Activated CD8-positive, alpha-beta memory T cell treated with anti-CD3 and anti-CD28 coated beads, Interleukin-2, amount 50 U/mL, for 24 hours (primary cell): ENCODE measurements at regions not wholly inside any gene's neighbourhood (a gene's known extent, or its start where the extent isn't known, plus 50 kb on each side); places are given as distances from the start of the nearest gene placed in this dataset.

Source experiments
- DNase-seq: peaks from one replicate; pipeline ENCODE4 v3.0.0-alpha.2; 2020; ENCODE audit errors: extremely low read depth

DNA sequence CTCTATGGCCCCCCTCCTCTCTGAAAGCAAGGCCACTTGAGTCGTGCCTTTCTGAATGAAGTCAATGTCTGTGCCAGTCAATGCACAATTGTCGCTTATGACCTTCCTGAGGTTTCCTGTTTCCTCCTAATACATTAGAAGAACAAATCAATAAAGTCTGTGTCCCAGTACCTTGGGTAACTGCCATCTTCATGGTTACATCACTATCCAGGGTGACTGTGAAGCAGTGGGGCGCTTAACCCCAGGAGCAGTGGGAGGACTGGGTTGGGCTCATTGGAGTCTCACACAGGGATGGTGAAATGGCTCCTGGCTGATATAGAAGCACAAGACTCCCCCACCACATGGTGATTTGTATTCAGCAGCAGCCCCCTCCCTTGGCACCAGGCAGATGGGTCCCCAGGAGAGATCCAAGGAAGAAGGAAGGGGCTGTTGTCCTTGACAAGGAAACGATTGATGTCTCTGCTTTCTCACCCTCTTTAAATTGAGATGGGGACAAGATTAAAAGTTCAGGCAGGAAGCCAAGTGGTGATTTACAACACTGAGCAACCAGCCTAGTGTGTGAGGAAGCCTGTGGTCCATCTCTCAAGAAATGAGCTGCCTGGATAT lies 261.9 kb upstream of the ZNF462 start:
- DNase-seq: no peak

DNA sequence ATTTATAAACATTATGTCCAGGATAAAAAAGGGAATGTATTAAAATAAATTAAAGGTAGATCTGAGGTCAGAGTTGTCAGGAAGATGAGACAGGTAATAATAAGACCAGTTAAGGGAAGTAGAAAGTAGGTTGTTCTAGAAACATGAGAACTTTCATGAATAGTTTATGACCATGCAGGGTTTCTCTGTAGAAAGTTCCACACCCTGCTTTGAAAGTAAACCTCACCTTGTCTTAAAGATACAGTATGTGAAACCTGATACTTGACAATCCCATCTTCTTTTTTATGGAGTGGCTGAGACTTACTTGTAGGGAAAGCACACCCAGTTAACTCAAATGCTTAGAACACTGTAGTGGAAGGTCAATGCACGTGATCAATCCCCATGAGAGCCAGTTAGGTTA lies 260.6 kb upstream of the ZNF462 start:
- no peak for DNase-seq

- DNase-seq: no peak
Observed at GRCh38 chr9:106613250-106613737, 249.7 kb upstream of the ZNF462 start.

DNA sequence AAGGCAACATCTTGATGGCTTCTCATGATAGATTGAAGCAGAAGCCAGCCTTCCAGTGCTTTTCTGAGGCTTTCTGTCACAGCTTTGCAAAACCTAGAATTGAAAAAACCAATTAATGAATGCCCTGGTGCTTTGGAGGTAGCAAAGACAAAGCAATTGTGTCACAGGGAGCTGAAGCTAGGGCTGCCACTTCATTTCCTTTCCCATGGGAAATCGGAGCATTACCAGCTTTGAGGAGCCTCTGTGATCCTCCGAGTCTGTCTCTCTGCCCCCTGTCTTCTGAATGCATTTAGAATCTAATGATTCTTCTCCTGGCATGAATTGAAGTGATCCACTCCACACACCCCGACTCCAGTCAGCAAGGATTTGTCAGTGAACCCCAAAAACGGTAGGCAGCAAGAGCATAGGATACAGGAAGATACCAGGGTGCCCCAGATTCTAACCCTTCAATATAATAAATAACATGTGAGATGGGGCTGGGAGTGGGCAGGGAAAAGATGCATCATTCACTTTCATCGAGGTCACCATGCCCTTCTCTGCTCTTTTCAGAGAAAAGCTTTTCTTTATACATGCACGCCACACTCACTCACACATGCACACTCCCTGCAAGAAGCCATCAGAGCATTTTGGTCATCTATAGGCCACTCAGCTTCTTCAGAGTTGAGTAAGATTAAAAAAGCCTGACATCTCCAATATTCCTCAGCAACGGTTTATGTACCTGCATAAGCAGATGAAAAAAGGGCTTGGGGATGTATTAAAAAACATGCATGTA lies 247.7 kb upstream of the ZNF462 start:
- no peak for DNase-seq

- DNase-seq: no peak
Observed at GRCh38 chr9:106616026-106616425, 246.9 kb upstream of the ZNF462 start.

DNA sequence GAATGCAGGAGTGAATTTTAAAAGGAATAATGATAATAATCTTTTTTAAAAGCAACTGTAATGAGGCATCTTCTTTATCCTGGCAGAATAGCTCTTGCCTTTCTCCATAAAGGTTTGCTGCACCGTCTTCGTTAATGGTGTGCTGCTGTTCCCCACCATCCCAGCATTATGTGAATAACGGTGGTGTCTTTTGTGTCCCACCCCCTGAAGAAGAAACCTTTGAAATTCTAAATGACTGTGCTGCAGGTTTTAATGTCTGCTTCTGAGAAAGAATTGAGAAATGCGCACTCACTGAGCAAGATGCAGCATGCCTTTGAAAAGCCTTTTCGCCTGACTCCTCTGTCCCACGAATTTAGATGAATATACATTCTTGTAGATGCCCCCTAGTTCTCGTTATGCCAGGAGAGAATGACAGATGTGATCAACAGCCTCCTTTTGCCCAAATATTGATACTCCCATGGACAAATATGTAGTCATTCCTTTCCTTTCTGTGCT lies 246.1 kb upstream of the ZNF462 start:
- DNase-seq: no peak

DNA sequence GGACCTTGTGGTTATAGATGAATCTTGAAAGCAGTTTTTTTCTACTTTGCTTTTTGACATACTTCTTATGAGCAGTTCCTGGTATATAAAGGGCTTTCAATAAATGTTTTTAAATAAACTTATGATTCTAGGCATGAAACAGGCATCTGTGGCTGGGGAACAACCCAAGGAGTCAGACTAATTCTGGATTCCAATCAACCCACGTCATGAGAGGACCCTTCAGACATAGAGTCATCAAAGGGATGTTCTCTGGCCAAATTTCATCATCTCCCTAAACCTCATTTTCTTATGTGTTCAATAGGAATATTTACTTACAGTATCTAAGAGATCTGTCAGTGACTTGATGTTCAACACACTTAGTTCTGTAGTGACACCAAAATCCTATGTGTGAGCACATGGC lies 243.8 kb upstream of the ZNF462 start:
- no peak for DNase-seq

DNA sequence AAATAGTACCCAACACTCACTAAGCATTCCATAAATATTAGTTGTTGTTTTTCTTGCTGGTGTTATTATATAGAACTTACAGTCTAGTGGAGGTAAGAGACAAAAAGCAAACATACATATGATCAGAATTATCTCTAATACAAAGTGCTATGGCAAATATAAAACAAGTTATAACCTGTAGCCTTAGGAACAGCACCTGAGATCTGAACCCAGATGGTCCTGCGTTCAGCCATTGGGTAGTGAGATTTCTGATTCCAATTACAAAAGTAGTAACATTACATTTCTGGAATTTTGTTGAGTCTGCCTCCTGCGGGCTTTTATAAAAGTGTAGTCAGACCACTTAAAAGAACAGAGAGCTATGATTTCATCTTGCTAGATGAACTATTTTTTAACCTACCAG lies 242.9 kb upstream of the ZNF462 start:
- no peak for DNase-seq

DNA sequence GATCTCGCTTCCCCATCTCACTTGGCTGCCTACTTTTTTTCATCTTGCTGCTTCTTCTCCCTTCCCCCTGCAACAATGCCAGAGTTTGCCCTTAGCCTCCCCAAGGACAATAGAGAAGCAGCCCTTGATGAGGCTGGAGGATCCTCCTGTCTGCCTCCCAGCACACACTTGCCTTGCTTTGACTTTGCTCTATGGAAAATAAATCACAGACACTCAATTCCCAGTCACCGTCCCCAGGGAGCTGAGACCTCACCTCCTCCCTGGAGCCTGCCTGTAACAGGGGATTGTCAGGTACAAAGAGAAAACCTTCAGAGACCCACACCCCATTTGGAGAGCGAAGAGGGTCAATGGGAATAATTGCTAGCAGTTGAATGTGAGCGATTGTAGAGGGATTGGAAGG lies 242.1 kb upstream of the ZNF462 start:
- DNase-seq: no peak

- no peak for DNase-seq
Observed at GRCh38 chr9:106621313-106622163, 241.4 kb upstream of the ZNF462 start.

DNA sequence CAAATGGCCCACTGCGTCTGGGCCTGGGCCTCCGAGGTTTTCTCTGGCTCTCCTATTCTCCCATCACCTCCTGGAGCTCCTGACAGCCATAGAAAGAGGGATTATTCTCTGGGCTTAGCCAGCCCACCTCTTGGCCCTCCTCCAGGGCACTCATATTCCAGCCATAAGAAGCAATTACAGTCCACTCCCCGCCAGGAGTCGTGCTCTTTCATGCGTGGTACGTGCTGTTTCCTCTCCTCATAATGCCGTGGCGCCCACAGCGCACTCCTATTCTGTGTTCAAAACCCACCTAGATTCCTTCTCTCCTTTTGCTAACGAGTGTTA lies 240.8 kb upstream of the ZNF462 start:
- DNase-seq: no peak

DNA sequence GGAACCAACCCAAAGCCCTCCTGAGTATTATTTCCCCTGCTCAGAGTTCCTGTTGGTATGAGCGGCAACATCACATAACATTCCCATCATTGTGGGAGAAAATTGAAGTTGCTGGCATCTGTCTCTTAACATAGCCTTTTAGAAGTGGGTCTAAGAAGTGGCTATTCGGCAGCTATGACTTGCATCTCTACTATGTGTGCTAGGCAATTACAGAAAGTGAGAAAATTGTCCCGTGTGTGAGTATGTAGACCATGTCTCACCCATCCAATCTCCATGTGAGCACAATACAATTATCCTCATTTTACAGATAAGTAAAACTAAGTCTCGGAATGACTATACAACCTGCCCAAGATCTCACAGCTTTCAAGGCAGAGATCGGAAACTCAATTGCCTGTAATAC lies 239.4 kb upstream of the ZNF462 start:
- no peak for DNase-seq

GRCh38 chr9:106625259-106625789 lies 237.6 kb upstream of the ZNF462 start:
- no peak for DNase-seq

DNA sequence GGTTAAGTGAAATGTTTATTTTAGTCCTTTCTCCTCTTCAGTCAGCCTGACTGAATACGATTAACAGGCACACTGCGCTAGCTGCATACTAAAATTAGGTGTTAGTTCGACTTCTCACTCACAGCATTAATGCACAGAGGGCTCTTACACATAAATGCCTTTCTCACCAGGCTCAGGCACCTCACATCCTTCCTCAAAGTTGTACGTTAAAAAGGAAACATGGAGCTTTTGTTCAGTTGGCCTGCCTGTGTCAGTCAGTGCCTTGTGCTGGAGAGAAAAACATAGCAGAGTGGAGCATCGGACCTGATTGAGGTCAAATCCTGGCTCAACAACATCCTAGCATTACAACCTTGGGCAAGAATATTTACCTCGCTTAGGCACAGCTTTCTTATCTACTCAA lies 236.0 kb upstream of the ZNF462 start:
- no peak for DNase-seq

DNA sequence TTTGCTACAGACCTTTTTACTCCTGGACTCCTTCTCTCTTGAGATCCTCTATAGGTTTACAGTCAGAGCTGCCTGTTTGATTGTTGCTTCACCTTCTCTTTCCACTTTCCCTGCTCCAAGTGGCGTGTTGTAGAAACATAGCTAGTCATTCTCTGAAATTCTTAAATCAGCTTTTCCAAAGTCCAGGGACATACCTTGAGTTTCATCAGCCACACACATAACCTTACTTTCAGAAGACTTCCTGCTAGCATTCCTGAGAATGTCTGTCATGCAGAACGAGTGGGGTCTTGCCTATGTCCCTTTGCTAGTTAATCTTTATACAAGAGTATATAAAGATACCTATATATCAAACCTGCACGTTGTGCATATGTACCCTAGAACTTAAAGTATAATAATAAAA lies 230.3 kb upstream of the ZNF462 start:
- no peak for DNase-seq

- DNase-seq: no peak
Observed at GRCh38 chr9:106634183-106634582, 228.8 kb upstream of the ZNF462 start.

DNA sequence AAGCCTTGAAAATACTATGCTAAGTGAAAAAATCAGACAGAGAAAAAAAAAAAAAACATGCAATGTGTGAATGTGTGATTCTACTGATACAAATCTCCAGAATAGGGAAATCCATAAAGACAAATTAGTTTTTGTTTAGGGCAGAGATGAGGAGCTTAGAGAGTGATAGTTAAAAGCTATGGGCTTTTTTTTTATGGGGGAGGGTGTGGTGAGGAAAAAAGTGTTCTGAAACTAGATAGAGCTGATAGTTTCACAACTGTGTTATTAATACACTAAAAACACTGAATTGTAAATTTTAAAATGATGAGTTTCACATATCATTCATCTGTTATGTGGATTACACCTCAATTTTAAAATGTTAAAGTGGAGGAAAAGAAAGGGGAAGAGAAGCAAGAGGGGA lies 228.3 kb upstream of the ZNF462 start:
- DNase-seq: no peak

DNA sequence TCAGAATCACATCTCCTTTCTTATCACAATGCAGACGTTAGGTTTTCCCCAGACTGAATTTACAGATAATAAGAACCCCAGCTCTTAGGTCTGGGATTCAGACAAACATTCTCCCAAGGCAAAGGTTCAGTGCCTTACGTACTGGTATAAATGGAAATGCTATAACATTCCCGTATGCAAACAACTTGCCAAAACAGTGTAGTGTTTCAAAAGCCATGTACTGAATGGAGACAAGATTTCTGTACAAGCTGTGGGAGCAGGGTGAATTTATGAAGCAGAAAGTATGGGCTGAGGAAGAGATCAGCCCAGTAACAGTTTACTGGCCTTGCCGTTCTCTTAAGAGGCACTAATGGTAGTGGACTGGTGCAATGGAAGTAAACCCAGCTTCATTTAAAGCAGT lies 225.5 kb upstream of the ZNF462 start:
- DNase-seq: no peak

- no peak for DNase-seq
Observed at GRCh38 chr9:106639873-106640568, 222.9 kb upstream of the ZNF462 start.

- no peak for DNase-seq
Observed at GRCh38 chr9:106643211-106643930, 219.6 kb upstream of the ZNF462 start.

- DNase-seq: no peak
Observed at GRCh38 chr9:106644661-106645060, 218.3 kb upstream of the ZNF462 start.
